ENCODE measurements at regions not wholly inside any gene's neighbourhood (a gene's known extent, or its start where the extent isn't known, plus 50 kb on each side); places are given as distances from the start of the nearest gene placed in this dataset.

- TF ChIP-seq GATA1 (IDR thresholded peaks at IDR 0.05; ENCODE audit: low read depth, low read length) (no peak), POLR2A (IDR thresholded peaks at IDR 0.05; ENCODE audit: low read length) (no peak)
- no peak for DNase-seq
These were observed 390.3 kb upstream of the GALNT5 start for GRCh38 chr2:156867201-156867600.

GRCh38 chr2:156874707-156875106 is 382.8 kb upstream of the GALNT5 start:
- TF ChIP-seq POLR2A (IDR thresholded peaks at IDR 0.05; ENCODE audit: low read length) (no peak), GATA1 (IDR thresholded peaks at IDR 0.05; ENCODE audit: low read depth, low read length) (no peak)
- no peak for DNase-seq

- TF ChIP-seq POLR2A (IDR thresholded peaks at IDR 0.05; ENCODE audit: low read length) (no peak), GATA1 (IDR thresholded peaks at IDR 0.05; ENCODE audit: low read depth, low read length) (no peak)
- DNase-seq, result no peak
These were observed 373.7 kb upstream of the GALNT5 start for GRCh38 chr2:156883804-156884203.

GRCh38 chr2:156884216-156884615 is 373.3 kb upstream of the GALNT5 start:
- TF ChIP-seq GATA1 (IDR thresholded peaks at IDR 0.05; ENCODE audit: low read depth, low read length), result no peak
- no peak for TF ChIP-seq POLR2A (IDR thresholded peaks at IDR 0.05; ENCODE audit: low read length)
- no peak for DNase-seq

GRCh38 chr2:156890529-156891148 is 366.9 kb upstream of the GALNT5 start:
- TF ChIP-seq GATA1 (IDR thresholded peaks at IDR 0.05; ENCODE audit: low read depth, low read length) (no peak), POLR2A (IDR thresholded peaks at IDR 0.05; ENCODE audit: low read length) (no peak)
- no peak for DNase-seq

- no peak for DNase-seq
- TF ChIP-seq POLR2A (IDR thresholded peaks at IDR 0.05; ENCODE audit: low read length) (no peak), GATA1 (IDR thresholded peaks at IDR 0.05; ENCODE audit: low read depth, low read length) (no peak)
These were observed 365.9 kb upstream of the GALNT5 start for GRCh38 chr2:156891609-156892008.

- TF ChIP-seq POLR2A (IDR thresholded peaks at IDR 0.05; ENCODE audit: low read length) (no peak), GATA1 (IDR thresholded peaks at IDR 0.05; ENCODE audit: low read depth, low read length) (no peak)
- peak; percentile 44 to 53 for DNase-seq
These were observed 364.8 kb upstream of the GALNT5 start for GRCh38 chr2:156892467-156893281.

GRCh38 chr2:156896294-156896693 is 361.2 kb upstream of the GALNT5 start:
- TF ChIP-seq GATA1 (IDR thresholded peaks at IDR 0.05; ENCODE audit: low read depth, low read length) (no peak), POLR2A (IDR thresholded peaks at IDR 0.05; ENCODE audit: low read length) (no peak)
- DNase-seq, result no peak

- no peak for DNase-seq
- TF ChIP-seq GATA1 (IDR thresholded peaks at IDR 0.05; ENCODE audit: low read depth, low read length) (no peak), POLR2A (IDR thresholded peaks at IDR 0.05; ENCODE audit: low read length) (no peak)
These were observed 360.0 kb upstream of the GALNT5 start for GRCh38 chr2:156897548-156897947.

- no peak for TF ChIP-seq POLR2A (IDR thresholded peaks at IDR 0.05; ENCODE audit: low read length)
- no peak for TF ChIP-seq GATA1 (IDR thresholded peaks at IDR 0.05; ENCODE audit: low read depth, low read length)
- no peak for DNase-seq
These were observed 356.0 kb upstream of the GALNT5 start for GRCh38 chr2:156901373-156902031.

GRCh38 chr2:156903335-156903734 is 354.2 kb upstream of the GALNT5 start:
- no peak for DNase-seq
- TF ChIP-seq POLR2A (IDR thresholded peaks at IDR 0.05; ENCODE audit: low read length) (no peak), GATA1 (IDR thresholded peaks at IDR 0.05; ENCODE audit: low read depth, low read length) (no peak)

GRCh38 chr2:156907806-156908205 is 349.7 kb upstream of the GALNT5 start:
- DNase-seq, result no peak
- TF ChIP-seq POLR2A (IDR thresholded peaks at IDR 0.05; ENCODE audit: low read length) (no peak), GATA1 (IDR thresholded peaks at IDR 0.05; ENCODE audit: low read depth, low read length) (no peak)

- no peak for TF ChIP-seq POLR2A (IDR thresholded peaks at IDR 0.05; ENCODE audit: low read length)
- TF ChIP-seq GATA1 (IDR thresholded peaks at IDR 0.05; ENCODE audit: low read depth, low read length), result no peak
- no peak for DNase-seq
These were observed 348.7 kb upstream of the GALNT5 start for GRCh38 chr2:156908825-156909224.

- no peak for DNase-seq
- TF ChIP-seq GATA1 (IDR thresholded peaks at IDR 0.05; ENCODE audit: low read depth, low read length) (no peak), POLR2A (IDR thresholded peaks at IDR 0.05; ENCODE audit: low read length) (no peak)
These were observed 347.5 kb upstream of the GALNT5 start for GRCh38 chr2:156909983-156910382.

All from erythroblast (primary cell).